ENCODE measurements at regions not wholly inside any gene's neighbourhood (a gene's known extent, or its start where the extent isn't known, plus 50 kb on each side); places are given as distances from the start of the nearest gene placed in this dataset.

DNA sequence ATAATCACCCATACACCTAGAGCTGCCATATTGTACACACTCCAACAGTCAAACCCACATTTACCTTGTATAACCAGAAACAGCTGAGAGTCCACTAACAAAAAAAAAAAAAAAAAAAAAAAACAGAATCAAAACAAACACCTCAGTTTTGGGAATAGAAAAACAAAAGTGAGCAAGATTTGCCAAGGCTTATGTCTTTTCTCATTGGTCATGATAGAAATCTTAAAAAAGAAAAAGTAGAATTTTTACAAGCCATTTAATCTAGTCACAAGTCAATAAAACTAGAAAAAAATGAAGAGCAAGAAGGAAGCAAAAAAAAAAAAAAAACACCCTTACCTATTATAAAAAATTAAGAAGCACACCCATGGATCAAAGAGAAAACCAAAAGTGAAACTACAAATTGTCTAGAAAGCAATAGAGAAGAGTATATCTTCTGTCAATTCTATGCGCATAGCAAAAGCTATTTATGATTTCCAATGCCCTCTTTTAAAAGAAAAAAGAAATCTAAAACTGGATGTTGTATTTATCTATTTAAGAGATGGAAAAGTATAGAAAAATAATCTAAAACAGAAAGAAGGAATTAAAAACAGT, 113.2 kb upstream of the GALNT2 start:
- FAIRE-seq (no peak), DNase-seq (ENCODE audit: insufficient read length, low spot score) (no peak)
- no peak for TF ChIP-seq POLR2A (IDR thresholded peaks at IDR 0.05; ENCODE audit: low read depth, low read length)

GRCh38 chr1:229964281-229964680, 102.8 kb upstream of the GALNT2 start:
- DNase-seq (ENCODE audit: insufficient read length, low spot score) (no peak), FAIRE-seq (no peak)
- TF ChIP-seq POLR2A (IDR thresholded peaks at IDR 0.05; ENCODE audit: low read depth, low read length) = no peak

- FAIRE-seq (no peak), DNase-seq (ENCODE audit: insufficient read length, low spot score) (no peak)
- TF ChIP-seq POLR2A (IDR thresholded peaks at IDR 0.05; ENCODE audit: low read depth, low read length) = no peak
Measured at GRCh38 chr1:229970714-229971113, 96.3 kb upstream of the GALNT2 start.

DNA sequence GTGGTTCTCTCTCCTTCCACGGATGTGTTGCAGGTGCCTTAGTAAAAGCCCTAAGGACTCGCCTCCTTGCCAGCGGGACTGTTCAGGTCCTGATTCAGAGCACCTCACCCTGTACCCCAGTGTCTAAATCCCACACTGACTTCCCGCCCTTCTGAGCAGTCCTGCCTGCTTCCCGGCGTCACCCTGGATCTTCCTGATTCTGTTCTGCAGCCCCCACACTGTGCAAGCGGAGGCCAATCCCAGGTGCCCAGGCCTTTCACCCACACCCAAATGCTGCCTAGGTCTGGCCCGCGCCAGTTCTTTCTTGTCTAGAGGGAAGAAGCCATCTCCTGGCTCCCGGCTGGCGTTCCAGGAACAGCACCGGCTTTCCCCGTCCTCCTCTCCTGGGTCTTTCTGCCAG, 95.9 kb upstream of the GALNT2 start:
- TF ChIP-seq POLR2A (IDR thresholded peaks at IDR 0.05; ENCODE audit: low read depth, low read length) = no peak
- no peak for DNase-seq (ENCODE audit: insufficient read length, low spot score)
- FAIRE-seq = no peak

GRCh38 chr1:229972600-229973296, 94.3 kb upstream of the GALNT2 start:
- DNase-seq (ENCODE audit: insufficient read length, low spot score) (no peak), FAIRE-seq (no peak)
- TF ChIP-seq POLR2A (IDR thresholded peaks at IDR 0.05; ENCODE audit: low read depth, low read length) = no peak

GRCh38 chr1:229973297-229973612, 93.8 kb upstream of the GALNT2 start:
- FAIRE-seq = no peak
- DNase-seq (ENCODE audit: insufficient read length, low spot score) = no peak
- TF ChIP-seq POLR2A (IDR thresholded peaks at IDR 0.05; ENCODE audit: low read depth, low read length) = no peak

- FAIRE-seq = no peak
- TF ChIP-seq POLR2A (IDR thresholded peaks at IDR 0.05; ENCODE audit: low read depth, low read length) = no peak
Measured at GRCh38 chr1:229975047-229975446, 92.0 kb upstream of the GALNT2 start.

DNA sequence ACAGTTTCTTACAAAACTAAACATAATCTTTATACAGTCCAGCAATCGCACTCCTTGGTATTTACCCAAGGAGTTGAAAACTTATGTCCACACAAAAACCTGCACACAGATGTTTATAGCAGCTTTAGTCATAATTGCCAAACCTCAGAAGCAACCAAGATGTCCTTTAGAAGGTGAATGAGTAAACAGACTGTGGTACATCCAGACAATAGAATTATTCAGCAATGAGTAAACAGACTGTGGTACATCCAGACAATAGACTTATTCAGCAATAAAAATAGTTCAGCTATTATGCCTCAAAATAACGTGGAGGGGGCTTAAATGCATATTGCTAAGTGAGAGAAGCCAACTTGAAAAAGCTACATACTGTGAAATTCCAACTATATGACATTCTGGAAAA, 87.0 kb upstream of the GALNT2 start:
- TF ChIP-seq POLR2A (IDR thresholded peaks at IDR 0.05; ENCODE audit: low read depth, low read length) = no peak

More at GRCh38 chr1:229975047-229975446, 92.0 kb upstream of the GALNT2 start:
- no peak for DNase-seq (ENCODE audit: insufficient read length, low spot score)

GRCh38 chr1:229981736-229982135, 85.3 kb upstream of the GALNT2 start:
- no peak for DNase-seq (ENCODE audit: insufficient read length, low spot score)
- no peak for TF ChIP-seq POLR2A (IDR thresholded peaks at IDR 0.05; ENCODE audit: low read depth, low read length)
- no peak for FAIRE-seq

More for the DNA sequence above, 87.0 kb upstream of the GALNT2 start:
- no peak for DNase-seq (ENCODE audit: insufficient read length, low spot score)
- FAIRE-seq = no peak

- no peak for TF ChIP-seq POLR2A (IDR thresholded peaks at IDR 0.05; ENCODE audit: low read depth, low read length)
- FAIRE-seq (no peak), DNase-seq (ENCODE audit: insufficient read length, low spot score) (no peak)
Measured at GRCh38 chr1:229984310-229984991, 82.6 kb upstream of the GALNT2 start.

DNA sequence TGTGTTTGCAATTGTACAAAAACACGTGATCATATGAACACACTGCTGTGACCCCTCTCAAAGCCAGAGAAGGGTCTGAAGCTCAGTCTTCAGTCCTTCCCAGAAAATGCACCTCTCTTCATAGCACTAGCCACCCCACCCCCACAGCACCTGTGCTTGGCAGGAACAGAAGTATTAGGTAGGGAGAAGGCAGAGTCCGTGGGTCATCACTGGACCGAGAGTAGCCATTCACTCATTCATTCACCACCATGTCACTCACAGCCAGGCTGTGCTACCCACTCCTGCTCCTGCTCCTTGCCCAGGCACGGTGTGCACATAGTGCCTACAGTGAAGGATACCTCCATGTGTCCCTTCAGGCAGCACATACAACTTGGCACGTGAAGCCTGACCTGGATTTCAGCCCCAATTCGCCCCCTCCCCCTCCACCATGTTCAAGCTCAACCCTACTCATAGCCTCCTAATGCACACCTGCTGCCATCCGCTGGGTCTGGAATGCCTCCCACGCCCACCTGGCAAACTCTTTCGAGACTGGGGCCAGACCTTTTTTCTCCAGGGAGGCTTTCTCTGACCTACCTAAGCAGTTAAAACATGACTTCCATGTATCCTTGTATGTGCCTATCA, 81.9 kb upstream of the GALNT2 start:
- no peak for TF ChIP-seq POLR2A (IDR thresholded peaks at IDR 0.05; ENCODE audit: low read depth, low read length)
- DNase-seq (ENCODE audit: insufficient read length, low spot score) (no peak), FAIRE-seq (no peak)

DNA sequence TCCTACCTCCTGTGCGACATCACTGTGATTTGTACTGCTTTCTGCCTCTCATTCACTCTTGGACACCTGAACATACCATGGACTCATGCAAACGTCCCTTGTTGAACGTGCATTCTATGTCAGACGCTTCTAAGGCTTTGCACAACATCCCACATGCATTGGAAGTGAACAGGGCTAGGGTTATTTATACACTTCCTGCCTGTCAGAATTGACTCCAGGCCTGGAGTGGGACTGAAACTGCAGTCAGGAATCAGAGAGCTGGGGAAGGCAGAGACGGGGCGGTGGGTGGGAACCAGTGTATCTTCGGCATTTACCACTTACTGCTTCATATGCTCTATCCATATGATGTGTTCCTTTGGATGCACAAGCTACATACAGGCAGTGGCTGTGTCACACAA, 81.4 kb upstream of the GALNT2 start:
- DNase-seq (ENCODE audit: insufficient read length, low spot score) (no peak), FAIRE-seq (no peak)
- no peak for TF ChIP-seq POLR2A (IDR thresholded peaks at IDR 0.05; ENCODE audit: low read depth, low read length)

DNA sequence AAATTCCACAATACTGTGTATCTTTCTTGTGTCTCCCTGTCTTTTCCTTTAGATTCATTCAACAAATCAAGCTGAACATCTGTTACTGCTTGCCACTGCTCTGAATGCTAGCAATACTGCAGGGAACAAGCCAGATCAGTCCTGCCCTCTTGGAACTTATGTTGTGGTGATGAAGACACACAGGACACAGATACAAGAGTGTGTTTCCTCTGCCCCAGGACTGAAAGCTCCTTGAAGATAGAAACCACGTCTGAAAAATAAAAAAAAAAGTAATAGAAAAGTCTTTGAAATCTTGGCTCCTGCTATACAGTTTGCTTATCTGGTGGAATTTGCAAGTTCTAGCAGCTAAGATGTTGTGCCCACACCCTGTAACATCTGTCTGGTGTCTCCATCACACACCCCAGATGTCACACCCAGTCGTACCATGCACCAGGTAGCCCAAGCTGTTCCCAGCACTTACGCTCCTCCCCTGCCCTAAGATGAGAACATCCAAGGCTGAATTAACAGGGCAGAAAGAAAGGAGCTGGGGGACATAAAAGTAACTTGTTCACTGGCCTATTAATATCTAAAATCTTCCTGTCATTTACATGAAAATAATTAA, 80.2 kb upstream of the GALNT2 start:
- TF ChIP-seq POLR2A (IDR thresholded peaks at IDR 0.05; ENCODE audit: low read depth, low read length) = no peak
- no peak for DNase-seq (ENCODE audit: insufficient read length, low spot score)
- FAIRE-seq = no peak

GRCh38 chr1:229987953-229988352, 79.1 kb upstream of the GALNT2 start:
- no peak for TF ChIP-seq POLR2A (IDR thresholded peaks at IDR 0.05; ENCODE audit: low read depth, low read length)
- FAIRE-seq = no peak
- DNase-seq (ENCODE audit: insufficient read length, low spot score) = no peak

All from H54 (cell line).